Activated CD4-positive, alpha-beta T cell treated with anti-CD3 and anti-CD28 coated beads, Interleukin-2, amount 50 U/mL, for 24 hours (primary cell): ENCODE measurements at regions not wholly inside any gene's neighbourhood (a gene's known extent, or its start where the extent isn't known, plus 50 kb on each side); places are given as distances from the start of the nearest gene placed in this dataset.
"Not testable (repeated sequence)": the region's sequence is repeated elsewhere in the genome, so short reads cannot be mapped to it uniquely, and the experiment has no call there.

Source experiments
- DNase-seq, 2 donors: peaks; one replicate each; pipeline ENCODE4 v3.0.0-alpha.2; 2020; ENCODE audit warnings: low read depth in 1 of 2, low spot score in 1 of 2

GRCh38 chr14:25440382-25440781 lies 390.4 kb upstream of the STXBP6 start:
- not testable (repeated sequence) for DNase-seq

GRCh38 chr14:25436906-25437305 lies 387.0 kb upstream of the STXBP6 start:
- DNase-seq: no peak

- DNase-seq: no peak
Observed at GRCh38 chr14:25436288-25436875, 386.4 kb upstream of the STXBP6 start.

DNA sequence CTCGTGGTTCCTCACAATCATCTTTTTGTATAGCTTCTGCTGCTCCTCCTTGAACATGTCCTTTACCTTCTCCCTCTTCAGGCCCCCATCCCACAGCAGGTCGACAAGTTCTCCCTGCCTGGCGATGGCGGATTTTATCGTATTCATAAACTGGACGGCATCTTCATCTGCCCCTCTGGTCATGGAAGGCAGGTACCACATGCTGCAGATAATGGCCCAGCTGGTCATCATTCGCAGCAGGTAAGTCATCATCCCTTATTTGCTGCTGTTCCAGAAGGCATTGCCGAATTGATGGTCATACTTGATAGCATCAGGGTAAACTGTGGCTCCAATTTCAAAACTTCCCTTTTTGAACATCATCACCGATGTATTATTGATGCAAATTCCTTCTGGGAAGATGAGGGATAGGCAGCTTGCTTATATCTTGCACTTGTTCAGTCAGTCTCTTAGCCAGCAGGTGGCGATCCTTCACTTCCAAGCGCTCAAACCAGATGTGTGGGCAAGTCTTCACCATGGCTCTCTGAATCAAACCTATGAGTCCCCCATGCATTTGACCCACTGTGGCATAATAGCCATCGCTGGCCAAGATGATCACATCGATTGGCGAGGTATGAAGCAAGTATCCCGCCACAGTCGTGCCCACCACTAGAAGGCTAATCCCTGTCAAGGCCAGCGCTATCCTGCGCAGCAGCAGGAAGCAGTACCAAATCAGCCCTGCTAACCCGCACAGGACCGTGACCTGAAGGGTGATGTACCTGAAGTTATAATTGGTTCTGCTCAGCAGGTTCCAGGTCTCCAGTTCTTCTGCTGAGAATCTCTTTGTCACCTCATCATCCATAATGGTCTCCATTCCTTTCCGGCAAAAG lies 381.5 kb upstream of the STXBP6 start:
- no peak for DNase-seq

GRCh38 chr14:25430808-25431207 lies 380.9 kb upstream of the STXBP6 start:
- no peak for DNase-seq

GRCh38 chr14:25412998-25413397 lies 363.1 kb upstream of the STXBP6 start:
- no peak for DNase-seq

- no peak for DNase-seq
Observed at GRCh38 chr14:25411781-25412757, 362.1 kb upstream of the STXBP6 start.

DNA sequence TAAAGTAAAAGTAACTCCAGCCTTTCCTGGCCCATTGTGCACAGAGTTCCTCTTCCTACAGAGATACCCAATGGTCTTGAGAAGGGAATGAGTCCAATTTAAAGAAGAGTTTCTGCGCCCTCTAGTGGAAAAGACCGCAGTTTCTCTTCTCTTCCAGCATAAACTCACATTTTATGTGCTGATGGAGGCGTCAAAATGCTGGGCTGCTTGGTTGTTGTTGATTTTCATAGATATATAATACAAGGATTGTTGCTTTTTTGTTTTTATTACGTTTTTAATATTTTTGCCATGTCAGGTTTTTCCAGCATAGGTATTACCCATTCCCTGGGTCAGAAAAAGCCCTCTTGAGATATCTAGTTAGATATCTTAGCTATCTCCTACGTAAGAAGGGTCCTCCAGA lies 356.9 kb upstream of the STXBP6 start:
- no peak for DNase-seq

DNA sequence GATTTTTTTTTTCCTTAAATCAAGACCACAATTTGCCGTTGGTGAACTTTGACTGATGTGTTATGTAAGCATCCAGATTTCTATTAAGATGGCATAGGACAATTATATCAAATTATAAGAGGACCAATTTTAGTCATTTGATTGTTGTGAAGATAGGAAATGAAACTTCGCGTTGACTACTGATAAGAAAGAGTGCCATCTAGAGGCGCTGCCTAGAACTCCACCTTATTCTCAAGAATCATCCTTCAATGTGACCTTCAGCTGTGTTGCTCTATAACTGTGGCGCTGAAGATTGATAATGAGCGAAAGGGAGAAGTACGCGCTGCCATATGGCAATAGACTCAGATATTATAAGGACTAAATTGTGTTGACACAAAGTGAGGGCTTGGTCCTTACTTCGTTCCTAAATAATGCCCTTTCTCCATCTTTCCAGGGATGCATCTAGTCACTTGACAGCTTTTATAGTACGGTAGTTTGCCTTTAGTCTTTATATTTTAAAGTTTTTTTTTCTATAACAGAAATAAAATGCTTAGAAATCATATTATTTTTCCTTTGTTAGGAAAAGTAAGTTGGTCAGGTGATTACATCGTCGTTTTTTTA lies 350.8 kb upstream of the STXBP6 start:
- peak in 1 of 2 donors; percentile 8 for DNase-seq

- DNase-seq: no peak
Observed at GRCh38 chr14:25396128-25396527, 346.2 kb upstream of the STXBP6 start.

GRCh38 chr14:25394791-25395391 lies 344.9 kb upstream of the STXBP6 start:
- no peak for DNase-seq

DNA sequence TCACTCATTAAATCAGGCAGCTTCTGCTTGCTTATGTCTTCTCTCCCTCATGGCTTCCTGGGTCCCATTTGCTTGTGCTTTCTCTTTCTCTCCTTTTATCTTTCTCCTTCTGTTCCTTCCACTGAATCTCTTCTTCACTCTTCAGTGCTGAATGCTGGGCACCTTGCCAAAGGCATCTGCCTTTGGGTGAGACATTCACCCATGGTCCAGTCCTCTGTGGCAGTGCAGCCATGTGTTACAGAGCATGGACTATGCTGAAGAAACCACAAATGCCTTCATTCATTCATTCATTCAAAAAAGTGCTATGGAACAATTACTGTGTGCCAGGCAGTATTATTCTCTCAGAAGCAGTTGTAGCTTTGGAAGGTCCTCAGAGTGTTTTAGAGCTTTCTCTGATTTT lies 344.4 kb upstream of the STXBP6 start:
- no peak for DNase-seq

GRCh38 chr14:25389948-25390347 lies 340.0 kb upstream of the STXBP6 start:
- no peak for DNase-seq

GRCh38 chr14:25381498-25381897 lies 331.6 kb upstream of the STXBP6 start:
- DNase-seq: no peak

GRCh38 chr14:25375639-25376038 lies 325.7 kb upstream of the STXBP6 start:
- no peak for DNase-seq

- no peak for DNase-seq
Observed at GRCh38 chr14:25371068-25371467, 321.1 kb upstream of the STXBP6 start.

- not testable (repeated sequence) for DNase-seq
Observed at GRCh38 chr14:25370057-25370456, 320.1 kb upstream of the STXBP6 start.

- DNase-seq: no peak
Observed at GRCh38 chr14:25358330-25358729, 308.4 kb upstream of the STXBP6 start.

DNA sequence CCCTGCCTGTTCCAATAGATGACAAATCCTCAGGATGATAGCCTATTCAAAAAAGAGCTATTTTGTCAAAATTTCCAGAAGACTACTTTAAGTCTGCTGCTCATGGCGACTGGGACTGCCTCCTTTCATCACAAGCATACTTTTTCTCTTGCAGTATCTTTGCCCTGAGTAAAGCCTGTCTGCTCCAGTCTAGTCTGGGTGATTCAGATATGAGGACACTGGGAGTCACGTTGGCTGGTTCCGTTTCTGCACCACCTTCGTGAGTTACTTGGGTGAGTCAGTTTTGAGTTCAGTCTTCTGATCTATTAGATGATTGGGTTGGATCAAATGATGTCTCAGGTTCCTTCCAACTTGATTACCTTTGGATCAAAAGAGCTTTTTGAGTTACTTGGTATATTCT lies 301.3 kb upstream of the STXBP6 start:
- no peak for DNase-seq

DNA sequence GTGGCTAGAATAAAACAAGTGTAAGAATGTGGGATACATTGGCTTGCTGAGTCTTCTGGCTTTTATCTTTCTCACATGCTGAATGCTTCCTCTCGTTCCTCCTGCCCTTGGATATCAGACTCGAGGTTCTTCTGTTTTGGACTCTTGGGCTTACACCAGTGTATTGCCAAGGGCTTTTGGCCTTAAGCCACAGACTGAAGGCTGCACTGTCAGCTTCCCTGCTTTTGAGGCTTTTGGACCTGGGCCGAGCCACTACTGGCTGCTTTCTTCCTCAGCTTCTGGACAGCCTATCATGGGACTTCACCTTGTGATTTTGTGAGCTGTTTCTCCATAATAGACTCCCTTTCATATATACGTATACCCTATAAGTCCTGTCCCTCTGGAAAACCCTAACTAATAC lies 300.9 kb upstream of the STXBP6 start:
- DNase-seq: no peak

GRCh38 chr14:25350021-25350420 lies 300.1 kb upstream of the STXBP6 start:
- no peak for DNase-seq
